ENCODE measurements at regions not wholly inside any gene's neighbourhood (a gene's known extent, or its start where the extent isn't known, plus 50 kb on each side); places are given as distances from the start of the nearest gene placed in this dataset.

DNA sequence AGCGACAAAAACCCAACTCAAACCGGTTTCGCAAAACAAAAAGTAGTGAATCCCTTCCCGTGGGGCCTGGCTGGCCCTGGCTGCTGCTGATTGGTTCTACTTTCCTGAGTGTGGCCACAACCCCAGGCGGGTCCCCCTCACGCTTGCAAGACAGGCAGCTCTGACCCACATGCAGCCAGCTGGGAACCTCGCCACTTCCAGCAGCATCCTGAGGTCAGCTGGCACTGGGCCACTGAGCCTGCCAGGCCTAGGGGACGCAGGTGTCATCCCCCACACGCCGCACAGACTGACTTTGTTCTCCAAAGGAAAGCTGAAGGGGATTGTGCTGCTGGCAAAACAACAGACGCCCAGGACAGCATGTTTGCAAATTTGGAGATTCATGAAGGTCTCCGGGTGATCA, 111.1 kb downstream of the TPRA1 start:
- Histone ChIP-seq H3K27me3 (ENCODE audit: control insufficient read depth in 2 of 2, insufficient read depth in 2 of 2, low read length in 2 of 2) (peaks cover 0 to 2% of the 10 kb centered on the region in 2 experiments), H3K9me3 (replicated peaks; ENCODE audit: control insufficient read depth, insufficient read depth, low read length) (no peaks in the 10 kb centered on the region), H3K9ac (replicated peaks; ENCODE audit: extremely low read depth, insufficient read depth, low read length) (no peak overlapping the region), H3K9me1 (replicated peaks; ENCODE audit: control insufficient read depth, extremely low read depth, insufficient read depth, low read length) (no peaks in the 10 kb centered on the region), H3K4me1 (ENCODE audit: control insufficient read depth, extremely low read depth, insufficient read depth, low read length) (no peaks in the 10 kb centered on the region), H3K4me3 (replicated peaks in 1 of 3; ENCODE audit: insufficient read depth in 1 of 3, low read depth in 1 of 3, low read length in 3 of 3) (no peak overlapping the region), H4K20me1 (replicated peaks; ENCODE audit: control insufficient read depth, extremely low read depth, insufficient read depth, low read length) (no peaks in the 10 kb centered on the region), H3K27ac (ENCODE audit: insufficient read depth, low read depth, low read length) (no peak overlapping the region), H3K4me2 (ENCODE audit: insufficient read depth, low read length) (no peak overlapping the region), H3K79me2 (ENCODE audit: control insufficient read depth, insufficient read depth, low read length) (no peaks in the 10 kb centered on the region), H2AFZ (ENCODE audit: low read depth, low read length) (no peak overlapping the region), H3K36me3 (ENCODE audit: control insufficient read depth in 2 of 2, extremely low read depth in 1 of 2, insufficient read depth in 2 of 2, low read length in 2 of 2) (no peaks in the 10 kb centered on the region)
- dilution Hi-C loops (cut with MboI; ENCODE audit: extremely low pct_ligation_motif_present, low sequenced_read_pairs) (no loop called here), intact Hi-C loops (cut with micrococcal nuclease) (no loop called here)
- CTCF ChIA-PET, result no interaction called here
- POLR2A ChIA-PET, result no interaction called here
- FAIRE-seq (no peak), DNase-seq (ENCODE audit: low read depth, low spot score) (no peak)
- TF ChIP-seq JUN (IDR thresholded peaks at IDR 0.05; ENCODE audit: borderline replicate concordance, insufficient read depth, insufficient read length, low read depth), result no peak
- TF ChIP-seq EZH2 (IDR thresholded peaks at IDR 0.05; ENCODE audit: borderline replicate concordance, low read depth, low read length, severe bottlenecking), result no peak
- no peak for TF ChIP-seq MYC (IDR thresholded peaks at IDR 0.05; ENCODE audit: low read depth, low read length)
- TF ChIP-seq POLR2A (IDR thresholded peaks at IDR 0.05; ENCODE audit: low read depth, low read length), result no peak
- TF ChIP-seq FOS (IDR thresholded peaks at IDR 0.05; ENCODE audit: borderline replicate concordance, insufficient read depth, low read length), result no peak
- TF ChIP-seq GATA2 (IDR thresholded peaks at IDR 0.05; ENCODE audit: insufficient read depth, insufficient read length, low read depth, low read length), result no peak
- TF ChIP-seq, protein P1, sequence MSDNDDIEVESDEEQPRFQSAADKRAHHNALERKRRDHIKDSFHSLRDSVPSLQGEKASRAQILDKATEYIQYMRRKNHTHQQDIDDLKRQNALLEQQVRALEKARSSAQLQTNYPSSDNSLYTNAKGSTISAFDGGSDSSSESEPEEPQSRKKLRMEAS (IDR thresholded peaks at IDR 0.05; ENCODE audit: insufficient read depth, insufficient read length), result no peak
- no TSS peak for BruUV-seq (replicated peaks)

DNA sequence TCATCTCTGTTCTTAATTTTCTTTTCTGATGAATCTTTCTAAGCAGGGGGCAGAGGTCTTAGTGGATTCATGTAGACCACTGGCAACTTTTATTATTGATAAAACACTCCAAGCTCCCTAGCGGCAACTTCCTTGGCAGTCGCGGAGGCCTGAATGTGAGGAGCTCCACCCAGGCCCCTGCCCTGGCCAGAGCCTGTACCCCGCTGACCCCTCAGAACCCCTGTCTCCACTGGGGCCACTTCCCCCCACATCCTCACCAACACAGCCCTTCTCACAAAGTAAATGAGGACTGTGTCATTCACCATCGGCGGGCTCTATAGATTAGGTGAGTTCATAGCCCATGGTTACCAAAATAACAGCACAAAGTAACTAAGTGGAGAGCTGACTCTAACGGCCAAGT, 111.6 kb downstream of the TPRA1 start:
- BruUV-seq (replicated peaks), result no TSS peak
- dilution Hi-C loops (cut with MboI; ENCODE audit: extremely low pct_ligation_motif_present, low sequenced_read_pairs), result no loop called here
- CTCF ChIA-PET, result no interaction called here

More for the DNA sequence above, 111.6 kb downstream of the TPRA1 start:
- Histone ChIP-seq H3K4me2 (ENCODE audit: insufficient read depth, low read length) (no peak overlapping the region), H3K27me3 (ENCODE audit: control insufficient read depth in 2 of 2, insufficient read depth in 2 of 2, low read length in 2 of 2) (peaks cover 0 to 2% of the 10 kb centered on the region in 2 experiments), H3K79me2 (ENCODE audit: control insufficient read depth, insufficient read depth, low read length) (no peaks in the 10 kb centered on the region), H3K4me3 (replicated peaks in 1 of 3; ENCODE audit: insufficient read depth in 1 of 3, low read depth in 1 of 3, low read length in 3 of 3) (no peak overlapping the region), H3K9ac (replicated peaks; ENCODE audit: extremely low read depth, insufficient read depth, low read length) (no peak overlapping the region), H3K9me3 (replicated peaks; ENCODE audit: control insufficient read depth, insufficient read depth, low read length) (no peaks in the 10 kb centered on the region), H4K20me1 (replicated peaks; ENCODE audit: control insufficient read depth, extremely low read depth, insufficient read depth, low read length) (no peaks in the 10 kb centered on the region), H3K27ac (ENCODE audit: insufficient read depth, low read depth, low read length) (no peak overlapping the region), H3K9me1 (replicated peaks; ENCODE audit: control insufficient read depth, extremely low read depth, insufficient read depth, low read length) (no peaks in the 10 kb centered on the region), H2AFZ (ENCODE audit: low read depth, low read length) (no peak overlapping the region), H3K36me3 (ENCODE audit: control insufficient read depth in 2 of 2, extremely low read depth in 1 of 2, insufficient read depth in 2 of 2, low read length in 2 of 2) (no peaks in the 10 kb centered on the region), H3K4me1 (ENCODE audit: control insufficient read depth, extremely low read depth, insufficient read depth, low read length) (no peaks in the 10 kb centered on the region)
- DNase-seq (ENCODE audit: low read depth, low spot score) (no peak), FAIRE-seq (no peak)
- no peak for TF ChIP-seq MYC (IDR thresholded peaks at IDR 0.05; ENCODE audit: low read depth, low read length)
- intact Hi-C loops (cut with micrococcal nuclease), result no loop called here
- POLR2A ChIA-PET, result no interaction called here

Data from endothelial cell of umbilical vein (primary cell).